LNCAP (cell line): ENCODE measurements at regions not wholly inside any gene's neighbourhood (a gene's known extent, or its start where the extent isn't known, plus 50 kb on each side); places are given as distances from the start of the nearest gene placed in this dataset.

Source experiments
- TF ChIP-seq, protein P1 (sequence below): fragments of 450-650 bp; IDR thresholded peaks from 2 replicates; pipeline ENCODE4 v1.5.1; 2017; ENCODE audit warnings: mild to moderate bottlenecking

DNA sequence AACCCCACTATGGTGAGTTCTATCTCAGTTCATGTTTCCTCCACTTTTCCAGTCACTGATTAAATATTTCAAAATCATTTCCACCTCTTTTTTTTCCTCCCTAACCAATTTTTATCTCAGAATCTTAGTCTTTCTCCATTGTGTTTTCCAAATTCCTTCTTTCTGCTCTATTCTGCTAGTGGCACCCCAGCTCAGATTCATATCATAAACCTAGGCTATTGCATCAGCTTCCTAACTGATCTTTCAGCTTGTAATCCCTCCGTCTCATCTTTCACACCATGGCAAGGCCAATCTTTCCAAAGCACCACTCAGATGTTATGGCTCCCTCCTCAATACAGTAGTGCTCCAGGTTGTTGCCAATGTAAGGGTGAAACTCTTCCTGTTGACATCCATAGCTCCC is 631.9 kb downstream of the PLPP3 start:
- TF ChIP-seq, protein P1, sequence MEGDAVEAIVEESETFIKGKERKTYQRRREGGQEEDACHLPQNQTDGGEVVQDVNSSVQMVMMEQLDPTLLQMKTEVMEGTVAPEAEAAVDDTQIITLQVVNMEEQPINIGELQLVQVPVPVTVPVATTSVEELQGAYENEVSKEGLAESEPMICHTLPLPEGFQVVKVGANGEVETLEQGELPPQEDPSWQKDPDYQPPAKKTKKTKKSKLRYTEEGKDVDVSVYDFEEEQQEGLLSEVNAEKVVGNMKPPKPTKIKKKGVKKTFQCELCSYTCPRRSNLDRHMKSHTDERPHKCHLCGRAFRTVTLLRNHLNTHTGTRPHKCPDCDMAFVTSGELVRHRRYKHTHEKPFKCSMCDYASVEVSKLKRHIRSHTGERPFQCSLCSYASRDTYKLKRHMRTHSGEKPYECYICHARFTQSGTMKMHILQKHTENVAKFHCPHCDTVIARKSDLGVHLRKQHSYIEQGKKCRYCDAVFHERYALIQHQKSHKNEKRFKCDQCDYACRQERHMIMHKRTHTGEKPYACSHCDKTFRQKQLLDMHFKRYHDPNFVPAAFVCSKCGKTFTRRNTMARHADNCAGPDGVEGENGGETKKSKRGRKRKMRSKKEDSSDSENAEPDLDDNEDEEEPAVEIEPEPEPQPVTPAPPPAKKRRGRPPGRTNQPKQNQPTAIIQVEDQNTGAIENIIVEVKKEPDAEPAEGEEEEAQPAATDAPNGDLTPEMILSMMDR: no peak

DNA sequence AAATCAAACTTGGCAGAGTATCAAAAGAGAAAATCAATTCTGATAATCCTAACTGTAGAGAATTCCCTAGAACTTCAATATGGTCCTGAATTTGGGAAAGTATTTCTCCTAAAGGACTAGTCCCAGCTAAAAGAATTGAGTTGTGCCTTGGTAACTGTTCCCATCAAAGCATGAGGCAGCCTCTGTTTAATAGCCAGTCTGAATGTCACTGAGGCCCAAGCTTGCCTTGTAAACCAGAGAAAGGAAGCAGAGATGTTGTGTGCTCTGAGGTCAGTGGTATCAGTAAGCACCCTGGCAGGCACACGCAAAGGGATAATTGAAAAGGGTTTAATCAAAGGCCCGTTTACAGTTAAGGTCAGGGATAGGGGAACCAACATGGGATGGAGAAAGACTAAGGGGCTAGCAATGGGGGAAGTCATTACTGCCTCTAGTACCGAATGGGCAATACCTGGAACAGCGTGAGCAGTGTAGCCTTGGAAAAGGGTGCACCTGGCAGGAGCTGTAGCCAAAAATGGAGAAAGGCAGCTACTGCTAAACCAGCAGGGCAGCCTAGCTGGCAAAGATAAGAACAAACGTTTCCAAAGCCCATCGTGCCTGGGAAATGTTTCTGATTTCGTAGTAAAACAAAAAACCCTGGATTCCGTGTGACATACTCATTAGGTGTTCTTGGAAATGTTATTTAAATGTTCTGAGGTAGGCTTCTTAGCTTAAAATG is 635.5 kb downstream of the PLPP3 start:
- TF ChIP-seq, protein P1: no peak

DNA sequence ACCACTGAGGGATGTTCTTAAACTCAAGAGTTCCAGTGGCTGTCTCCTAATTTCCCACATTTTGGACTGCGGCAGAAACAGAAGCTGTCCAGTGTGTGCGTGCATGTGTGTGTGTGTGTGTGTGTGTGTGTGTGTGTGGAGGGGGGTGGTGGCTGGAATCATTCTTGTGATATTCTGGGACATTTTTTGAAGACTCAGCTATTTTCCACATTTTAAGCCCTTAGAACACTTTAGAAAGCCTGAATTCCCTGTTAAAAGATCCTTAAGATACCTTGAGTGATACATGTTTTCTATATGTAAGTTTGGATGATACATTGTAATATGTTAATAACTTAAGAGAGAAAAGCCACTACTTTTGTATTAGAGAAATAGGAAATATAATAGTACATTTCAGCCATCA is 636.4 kb downstream of the PLPP3 start:
- TF ChIP-seq, protein P1: no peak

DNA sequence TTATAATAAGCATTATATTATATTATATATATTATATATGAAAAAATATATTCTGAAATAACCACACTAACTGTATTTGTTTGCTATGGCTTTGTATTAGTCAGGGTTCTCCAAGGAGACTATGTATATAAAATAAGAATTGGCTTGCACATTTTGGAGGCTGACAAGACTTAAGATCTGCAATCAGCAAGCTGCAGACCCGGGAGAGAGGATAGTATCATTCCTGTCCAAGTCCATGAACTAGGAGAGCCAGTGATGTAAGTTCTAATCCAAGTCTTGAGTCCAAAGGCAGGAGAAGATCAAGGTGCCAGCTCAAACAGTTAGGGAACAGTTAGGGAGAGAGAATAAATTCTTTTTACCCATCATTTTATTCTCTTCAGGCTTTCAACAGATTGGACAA is 639.5 kb downstream of the PLPP3 start:
- TF ChIP-seq, protein P1: no peak

DNA sequence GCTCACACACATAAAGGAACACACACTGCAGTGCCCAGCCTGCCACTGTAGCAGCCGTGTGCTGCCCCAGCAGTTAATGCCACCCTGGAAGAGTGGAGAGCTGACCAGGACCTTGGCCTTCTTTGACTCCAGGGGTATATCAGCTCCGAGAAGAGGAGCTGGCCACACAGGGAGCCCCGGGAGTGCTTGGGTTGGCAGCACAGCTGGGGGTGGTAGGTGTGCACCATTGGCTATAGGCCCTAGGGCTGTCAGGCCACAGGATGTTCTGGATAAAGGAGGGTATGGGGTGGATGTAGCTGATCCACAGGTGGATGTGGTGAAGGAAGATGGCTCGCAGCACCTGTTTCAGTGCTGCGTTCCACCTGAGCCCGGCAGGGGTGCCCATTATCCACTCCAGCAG is 640.5 kb downstream of the PLPP3 start:
- TF ChIP-seq, protein P1: no peak

DNA sequence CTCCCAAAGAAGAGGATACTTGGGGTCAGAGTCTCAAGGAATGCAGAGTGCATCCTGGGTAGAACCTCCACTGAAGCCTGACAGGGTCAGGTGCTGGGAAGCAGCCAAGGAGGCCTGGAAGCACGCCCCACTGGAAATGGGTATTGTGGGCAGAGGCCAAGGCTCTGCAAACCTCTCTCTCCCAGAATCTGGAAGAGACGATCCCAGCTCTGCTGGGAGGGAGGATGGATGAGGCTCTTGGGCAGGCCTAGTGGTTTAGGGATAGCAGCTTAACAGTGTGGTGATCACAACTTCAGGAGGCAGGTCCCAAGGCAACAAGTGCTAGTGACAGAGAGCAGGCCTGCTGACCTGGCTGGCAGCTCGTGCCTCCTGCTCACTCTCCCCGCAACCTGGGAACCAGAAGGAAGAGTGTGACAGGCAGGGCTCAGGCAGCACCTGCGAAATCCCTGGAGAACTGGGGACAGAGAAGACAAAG is 641.0 kb downstream of the PLPP3 start:
- TF ChIP-seq, protein P1: no peak

DNA sequence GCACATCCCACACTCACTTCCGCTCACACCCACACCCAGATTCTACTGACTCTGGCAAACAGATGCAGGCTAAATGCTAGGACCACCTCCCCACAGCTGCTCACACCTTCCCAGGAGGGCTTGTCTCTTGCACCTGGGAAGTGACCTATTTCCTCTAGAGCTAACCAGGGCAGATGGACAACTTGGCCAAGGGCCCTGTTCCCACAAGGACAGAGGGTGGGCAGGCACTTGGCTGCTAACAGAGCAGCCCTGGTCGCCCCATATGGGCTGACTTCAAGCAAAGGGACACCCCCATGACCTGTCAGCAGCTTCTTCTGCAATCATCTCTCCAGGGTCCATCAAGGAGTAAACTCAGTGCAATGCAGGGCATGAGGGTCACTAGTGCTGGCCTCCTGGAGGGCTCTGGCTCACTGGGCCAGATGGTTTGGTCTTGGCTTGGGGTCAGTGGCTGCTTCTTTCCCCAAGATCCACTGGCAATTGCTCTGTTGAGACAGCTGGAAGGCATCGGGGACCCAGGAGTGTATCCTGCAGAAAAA is 641.5 kb downstream of the PLPP3 start:
- TF ChIP-seq, protein P1: no peak
